Activated gamma-delta T cell treated with anti-CD3 and anti-CD28 coated beads, Interleukin-2, amount 50 U/mL, for 16 hours (primary cell): ENCODE measurements at regions not wholly inside any gene's neighbourhood (a gene's known extent, or its start where the extent isn't known, plus 50 kb on each side); places are given as distances from the start of the nearest gene placed in this dataset.

Experiments used
- DNase-seq: peaks from one replicate; pipeline ENCODE4 v3.0.0-alpha.2; 2020; ENCODE audit warnings: low read depth

- no peak for DNase-seq
These were observed 93.2 kb upstream of the RTL6 start for GRCh38 chr22:44591146-44591790.

GRCh38 chr22:44590291-44590690 is 92.3 kb upstream of the RTL6 start:
- no peak for DNase-seq

GRCh38 chr22:44589831-44590230 is 91.8 kb upstream of the RTL6 start:
- no peak for DNase-seq

- DNase-seq = no peak
These were observed 90.3 kb upstream of the RTL6 start for GRCh38 chr22:44588348-44588747.

- DNase-seq = no peak
These were observed 89.8 kb upstream of the RTL6 start for GRCh38 chr22:44587737-44588310.

- DNase-seq = no peak
These were observed 89.1 kb upstream of the RTL6 start for GRCh38 chr22:44586999-44587736.

- no peak for DNase-seq
These were observed 88.4 kb upstream of the RTL6 start for GRCh38 chr22:44586351-44586990.

- DNase-seq = no peak
These were observed 87.7 kb upstream of the RTL6 start for GRCh38 chr22:44585559-44586350.

- no peak for DNase-seq
These were observed 86.3 kb upstream of the RTL6 start for GRCh38 chr22:44584256-44584902.

- DNase-seq = no peak
These were observed 85.8 kb upstream of the RTL6 start for GRCh38 chr22:44583854-44584253.

- DNase-seq = no peak
These were observed 85.2 kb upstream of the RTL6 start for GRCh38 chr22:44583061-44583760.

GRCh38 chr22:44582016-44582415 is 84.0 kb upstream of the RTL6 start:
- DNase-seq = no peak

GRCh38 chr22:44581096-44581435 is 83.0 kb upstream of the RTL6 start:
- no peak for DNase-seq

GRCh38 chr22:44580176-44581095 is 82.4 kb upstream of the RTL6 start:
- DNase-seq = no peak

GRCh38 chr22:44578516-44579230 is 80.6 kb upstream of the RTL6 start:
- DNase-seq = no peak

GRCh38 chr22:44578110-44578457 is 80.1 kb upstream of the RTL6 start:
- DNase-seq = no peak

GRCh38 chr22:44577391-44578109 is 79.5 kb upstream of the RTL6 start:
- no peak for DNase-seq

GRCh38 chr22:44576311-44577260 is 78.6 kb upstream of the RTL6 start:
- no peak for DNase-seq
